Embryonic facial prominence (tissue), 1 donor: ENCODE measurements at regions not wholly inside any gene's neighbourhood (a gene's known extent, or its start where the extent isn't known, plus 50 kb on each side); places are given as distances from the start of the nearest gene placed in this dataset.
"Not testable (repeated sequence)": the region's sequence is repeated elsewhere in the genome, so short reads cannot be mapped to it uniquely, and the experiment has no call there.

Experiments used
- DNase-seq: peaks from one replicate; pipeline ENCODE4 v3.0.0-alpha.2; 2016; ENCODE audit errors: extremely low spot score

DNA sequence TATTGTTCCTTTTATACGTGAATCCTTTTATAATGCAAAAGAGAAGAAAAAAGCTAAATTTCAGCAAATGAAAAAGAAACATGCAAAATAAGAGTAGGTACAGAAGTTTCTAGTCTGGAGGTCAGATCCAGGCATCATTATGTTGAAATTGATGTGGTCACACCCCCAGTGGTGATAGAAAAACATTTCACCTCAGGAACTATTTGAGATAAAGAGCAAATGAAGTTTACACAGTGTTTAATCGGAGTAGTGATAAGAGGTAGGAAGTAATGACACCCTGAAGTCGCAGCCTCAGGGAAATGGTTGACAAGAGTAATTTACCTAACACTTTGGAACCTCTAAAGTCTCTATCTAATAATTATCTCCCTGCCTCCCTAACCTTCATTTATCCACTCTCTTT lies 536.0 kb upstream of the STEAP1 start:
- no peak for DNase-seq

DNA sequence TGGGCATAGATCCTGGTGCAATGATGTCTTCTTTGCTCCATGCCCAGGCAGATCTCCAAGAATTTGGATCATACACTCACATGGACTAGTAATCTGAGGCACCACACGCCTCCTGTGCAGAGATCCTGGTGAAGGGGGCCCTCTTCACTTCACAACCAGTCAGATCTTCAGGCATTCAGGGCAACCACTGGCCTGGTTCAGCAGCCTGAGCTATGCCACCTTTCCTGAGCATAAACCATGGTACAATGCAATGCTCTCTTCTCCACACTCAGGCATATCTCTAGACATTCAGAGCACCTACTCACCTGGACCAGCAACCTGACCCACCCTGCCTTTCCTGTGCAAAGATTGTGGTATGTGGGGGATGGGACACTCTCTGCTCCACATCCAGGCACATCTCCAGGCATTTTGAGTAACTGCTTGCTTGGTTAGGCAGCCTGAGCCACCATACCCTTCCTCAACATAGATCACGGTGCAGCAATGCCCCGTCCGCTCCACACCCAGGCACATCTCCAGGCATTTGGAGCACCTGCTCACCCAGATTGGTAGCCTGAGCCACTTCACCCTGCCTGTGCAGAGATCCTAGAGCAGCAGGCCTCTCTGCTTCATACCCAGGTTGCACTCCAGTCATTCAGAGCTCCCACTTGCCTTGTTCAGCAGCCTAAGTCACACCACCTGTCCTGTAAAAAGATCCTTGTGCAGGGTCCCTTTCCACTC lies 532.2 kb upstream of the STEAP1 start:
- DNase-seq = no peak

DNA sequence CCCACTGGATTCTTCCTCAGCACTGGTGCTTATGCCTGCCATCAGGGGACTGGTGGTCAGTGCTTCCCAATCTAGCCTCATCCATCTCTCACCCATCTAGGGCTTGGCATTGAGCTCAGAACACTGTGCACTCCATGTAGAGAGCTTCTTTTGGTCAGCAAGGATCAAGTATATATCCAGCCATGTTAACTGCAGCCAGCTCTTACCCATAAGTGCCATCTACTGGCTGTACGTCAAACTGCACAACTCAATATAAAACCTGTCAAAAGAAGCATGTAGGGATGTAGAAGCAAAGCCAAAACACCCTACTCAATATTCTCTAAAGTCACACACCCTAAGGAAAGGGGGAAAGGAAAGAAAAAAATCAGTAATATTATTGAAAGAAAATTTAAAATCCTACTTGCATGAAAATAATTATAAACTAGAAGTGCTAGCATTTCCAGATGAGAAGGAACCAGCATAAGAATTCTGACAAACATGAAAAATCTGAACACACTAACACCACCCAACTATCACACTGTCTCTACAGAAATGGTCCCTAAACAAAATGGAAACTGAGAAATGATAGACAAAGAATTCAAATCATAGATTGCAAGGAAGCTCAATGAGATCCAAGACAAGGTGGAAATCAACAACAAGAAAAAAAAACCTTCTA lies 531.1 kb upstream of the STEAP1 start:
- DNase-seq = peak; percentile 14

DNA sequence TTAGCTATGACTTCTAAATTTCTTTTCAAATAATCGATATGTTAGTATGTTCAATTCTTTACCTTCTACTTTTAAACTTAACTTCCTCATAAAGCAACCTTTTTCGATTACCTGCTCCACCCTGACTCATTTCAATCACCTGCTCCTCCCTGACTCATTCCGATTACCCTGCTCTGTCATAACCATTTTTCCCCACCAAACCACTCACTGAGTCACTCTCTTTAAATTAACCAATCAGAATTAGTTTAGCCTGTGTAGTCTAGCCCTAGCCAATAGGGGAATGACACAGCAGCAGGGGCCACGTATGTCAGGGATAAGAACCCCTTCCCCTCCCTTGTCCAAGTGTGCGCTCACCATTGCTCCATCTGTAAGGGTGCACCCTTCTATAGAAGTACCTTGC lies 530.1 kb upstream of the STEAP1 start:
- not testable (repeated sequence) for DNase-seq

DNA sequence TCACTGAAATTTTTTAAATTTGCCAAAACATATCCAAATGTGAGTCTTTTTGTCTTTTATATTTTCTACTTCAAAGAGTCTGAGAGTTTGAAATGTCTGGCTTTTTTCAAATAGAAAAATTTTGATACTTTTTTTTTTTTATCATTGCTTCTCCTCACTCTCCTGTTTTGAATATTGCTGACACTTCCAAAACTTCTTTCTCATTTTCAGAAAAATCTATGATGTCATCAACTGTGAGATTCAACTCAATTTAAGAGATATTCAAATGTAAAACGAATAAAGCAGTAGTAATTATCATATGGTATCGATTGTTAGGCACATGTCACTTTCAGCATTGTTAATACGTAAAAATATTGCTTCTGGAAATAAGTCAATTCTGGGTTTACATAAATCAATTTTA lies 505.8 kb upstream of the STEAP1 start:
- no peak for DNase-seq

DNA sequence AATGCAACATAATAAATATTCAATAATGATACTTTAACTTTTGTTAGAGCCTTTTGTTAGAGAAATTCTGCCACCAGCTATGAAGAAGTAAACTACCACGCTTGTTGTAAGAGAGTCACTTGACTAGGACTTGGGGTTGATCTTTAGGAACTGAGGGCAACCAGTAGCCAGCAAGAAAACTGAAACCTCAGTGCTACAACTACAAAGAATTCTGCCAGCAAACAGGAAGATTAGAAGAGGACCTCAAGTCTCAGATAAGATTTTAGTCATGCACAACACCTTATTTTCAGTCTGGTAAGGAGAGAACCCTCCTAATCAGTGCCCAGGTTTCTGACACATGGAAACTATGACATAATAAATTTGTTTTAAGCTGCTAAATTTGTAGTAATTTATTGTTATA lies 498.3 kb upstream of the STEAP1 start:
- no peak for DNase-seq

DNA sequence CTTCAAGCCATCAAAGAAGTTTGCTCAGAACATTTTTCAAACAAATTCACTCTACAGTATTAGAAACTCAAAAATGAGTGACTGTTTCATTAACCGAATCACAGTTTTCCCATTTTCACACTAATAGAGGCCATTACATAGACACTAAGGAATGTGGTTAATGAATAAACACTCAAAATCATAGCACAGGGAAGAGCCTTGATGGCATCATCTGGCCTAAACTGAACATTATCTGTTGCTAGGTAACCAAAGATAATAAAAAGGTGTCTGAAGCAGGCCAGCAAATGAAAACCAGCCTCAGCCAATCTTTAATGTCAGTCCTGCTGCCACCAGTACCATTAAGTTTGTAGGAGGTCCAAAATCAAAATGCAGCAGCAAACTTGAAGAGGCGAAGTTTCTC lies 492.4 kb upstream of the STEAP1 start:
- DNase-seq = no peak

DNA sequence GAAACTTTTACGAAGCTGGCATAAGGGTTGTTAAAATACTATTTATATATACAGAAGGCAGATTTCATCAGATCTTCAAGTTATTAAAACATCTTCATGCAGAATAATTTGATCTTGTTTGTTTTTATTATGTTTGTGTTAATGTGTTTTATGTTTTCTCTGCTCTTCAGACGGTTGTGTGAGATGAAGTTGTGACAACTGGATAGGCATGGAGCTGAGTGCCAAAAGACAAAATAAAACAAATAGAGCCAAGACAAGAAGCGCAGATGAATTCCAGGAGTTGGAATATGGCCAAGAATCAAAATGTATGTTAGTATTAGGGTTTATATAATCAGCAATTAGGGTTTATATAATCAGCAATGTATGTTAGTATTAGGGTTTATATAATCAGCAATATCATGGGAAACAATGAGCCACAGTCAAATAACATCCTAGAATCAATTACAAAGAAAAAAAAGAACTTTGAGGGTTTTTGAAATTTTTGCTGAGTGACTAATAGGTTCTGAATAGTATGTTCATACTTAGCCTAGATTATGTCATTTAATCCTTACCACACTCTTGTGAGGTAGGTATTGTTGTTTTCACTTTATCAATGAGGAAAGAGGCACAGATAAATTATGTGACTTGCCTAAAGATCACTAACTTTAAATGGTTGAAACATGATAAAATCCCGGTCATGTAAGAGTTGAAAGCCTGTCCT lies 488.0 kb upstream of the STEAP1 start:
- DNase-seq = no peak

DNA sequence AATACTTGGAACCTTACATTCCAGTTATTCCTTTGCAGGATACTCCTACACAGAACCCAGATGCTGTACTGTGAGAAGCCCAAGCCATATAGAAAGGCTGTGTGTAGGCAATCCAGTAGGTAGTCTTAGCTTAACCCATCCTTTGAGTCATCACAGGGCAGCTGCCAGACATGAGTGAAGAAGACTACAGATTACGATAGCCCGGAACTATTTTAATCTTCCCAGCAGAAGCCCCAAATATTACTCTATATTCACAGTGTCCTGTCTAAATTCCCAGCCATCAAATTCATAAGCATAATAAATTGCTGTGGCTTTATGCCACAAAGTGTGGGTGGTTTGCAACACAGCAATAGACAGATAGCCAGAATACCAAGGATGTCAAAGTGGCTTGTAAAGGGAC lies 474.1 kb upstream of the STEAP1 start:
- no peak for DNase-seq

DNA sequence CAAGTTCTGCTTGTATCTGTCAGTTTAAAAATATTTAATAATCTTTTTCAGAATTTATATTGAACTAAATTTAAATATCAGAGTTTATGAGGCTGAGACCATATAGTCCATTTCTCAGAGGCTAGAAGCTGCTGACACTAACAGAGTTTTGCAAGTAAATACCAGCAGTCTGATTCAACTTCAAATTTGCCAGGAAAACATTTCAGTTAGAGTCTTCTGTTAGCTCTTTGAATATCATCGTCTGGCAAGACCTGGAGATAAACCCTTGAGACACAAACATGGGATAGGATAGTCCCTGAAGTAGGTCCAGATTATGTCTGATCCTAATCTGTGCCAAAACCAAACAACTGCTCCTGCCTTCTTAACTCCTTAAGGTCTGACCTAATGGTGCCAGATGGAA lies 472.8 kb upstream of the STEAP1 start:
- no peak for DNase-seq

DNA sequence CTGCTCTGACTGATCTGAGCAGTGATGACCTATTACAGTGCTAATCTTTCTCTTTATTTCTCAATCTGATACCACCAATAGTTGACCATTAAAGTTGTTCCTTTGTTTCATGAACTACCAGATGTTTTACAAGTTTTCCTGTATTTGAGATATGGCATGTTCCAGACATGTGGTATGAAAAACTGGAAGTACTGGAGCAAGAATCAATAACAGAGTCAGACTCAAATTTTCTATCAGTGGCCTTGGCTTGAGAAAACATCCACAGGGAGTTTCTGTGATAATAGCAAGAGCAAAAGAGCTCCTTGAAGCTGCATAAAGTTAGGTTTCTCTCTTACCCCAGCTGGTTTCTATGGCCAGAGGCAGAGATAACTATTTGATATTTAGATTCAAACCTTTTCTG lies 469.0 kb upstream of the STEAP1 start:
- no peak for DNase-seq

DNA sequence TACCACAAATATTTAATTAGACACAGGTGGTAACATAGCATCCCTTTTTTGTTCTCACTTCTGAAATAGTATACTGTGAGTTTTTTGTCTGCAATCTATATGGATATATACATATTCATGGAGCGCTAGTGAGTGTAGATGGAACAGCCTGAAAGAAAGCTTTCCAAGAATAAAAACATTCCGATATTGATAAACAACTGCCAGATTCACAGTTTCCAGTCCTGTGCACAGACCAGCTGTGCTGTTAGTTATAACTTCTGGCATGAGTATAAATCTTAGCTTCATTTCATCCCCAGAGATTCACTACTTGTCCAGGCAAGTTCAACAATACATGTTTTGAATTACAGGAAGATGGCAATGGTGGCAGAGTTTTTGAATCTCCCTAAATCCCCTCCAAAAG lies 467.1 kb upstream of the STEAP1 start:
- no peak for DNase-seq

DNA sequence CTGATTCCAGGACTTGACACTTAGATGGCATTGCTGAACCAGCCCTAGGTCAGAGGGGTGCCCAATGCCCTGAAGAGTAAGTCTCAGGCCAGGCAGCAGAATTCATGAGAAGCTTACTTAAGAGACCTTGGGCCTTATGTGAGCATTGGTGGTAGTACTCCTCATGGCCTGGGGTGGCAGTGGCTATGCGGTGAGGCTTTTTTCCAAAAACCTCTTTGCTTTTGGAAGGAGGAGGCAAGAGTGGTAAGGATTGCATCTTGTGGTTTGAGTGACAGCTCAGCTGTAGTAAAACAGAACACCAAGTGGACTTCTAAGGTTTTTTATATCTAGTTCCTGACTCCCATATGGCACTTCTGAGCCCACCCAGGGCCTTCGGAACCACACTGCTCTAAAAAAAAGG lies 459.0 kb upstream of the STEAP1 start:
- no peak for DNase-seq

DNA sequence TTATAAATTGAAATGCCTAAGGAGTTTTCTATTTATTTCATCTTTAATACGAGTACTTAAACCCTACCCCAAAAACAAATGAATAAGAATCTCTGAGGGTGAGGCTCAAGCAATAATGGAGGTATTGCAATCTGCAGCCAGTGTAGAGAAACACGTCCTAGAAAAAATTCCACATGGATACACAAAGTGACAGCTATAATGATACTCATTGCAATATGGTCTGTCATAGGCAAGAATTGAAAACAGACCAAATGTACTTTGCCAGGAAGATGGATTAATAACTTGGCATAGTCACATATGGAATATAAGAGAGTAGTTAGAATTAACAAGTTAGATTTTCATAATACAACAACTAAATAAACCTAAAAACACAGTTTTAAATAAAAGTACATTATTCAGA lies 440.1 kb upstream of the STEAP1 start:
- no peak for DNase-seq

DNA sequence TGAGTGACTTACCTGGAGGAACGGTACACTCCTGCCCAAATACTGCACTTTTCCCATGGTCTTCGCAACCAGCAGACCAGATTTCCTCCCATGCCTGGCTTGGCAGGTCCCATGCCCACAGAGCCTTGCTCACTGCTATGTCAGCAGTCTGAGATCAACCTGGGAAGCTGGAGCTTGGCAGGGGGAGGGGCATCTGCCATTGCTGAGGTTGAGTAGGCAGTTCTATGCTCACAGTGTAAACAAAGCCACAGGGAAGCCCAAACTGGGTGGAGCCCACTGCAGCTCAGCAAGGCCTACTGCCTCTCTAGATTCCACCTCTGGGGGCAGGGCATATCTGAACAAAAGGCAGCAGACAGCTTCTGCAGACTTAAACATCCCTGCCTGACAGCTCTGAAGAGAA lies 435.3 kb upstream of the STEAP1 start:
- DNase-seq = not testable (repeated sequence)

DNA sequence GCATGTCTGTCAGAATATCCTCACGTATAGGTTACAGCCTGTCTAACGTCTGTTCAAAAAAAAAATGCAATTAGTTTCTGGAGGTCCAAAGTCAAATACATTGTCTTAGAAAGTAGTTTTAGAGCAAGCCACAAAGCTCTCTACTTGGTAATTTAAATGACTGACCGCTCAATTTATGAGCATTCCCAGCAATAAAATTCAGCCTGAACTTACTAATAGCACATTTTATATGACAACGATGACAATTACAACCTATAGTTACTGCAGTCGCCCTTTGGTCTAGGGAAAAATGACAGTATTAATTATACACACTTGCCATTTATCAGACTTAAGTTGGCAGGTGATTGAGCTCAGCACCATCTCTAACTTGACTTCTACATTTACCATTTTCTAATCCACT lies 425.8 kb upstream of the STEAP1 start:
- DNase-seq = no peak

DNA sequence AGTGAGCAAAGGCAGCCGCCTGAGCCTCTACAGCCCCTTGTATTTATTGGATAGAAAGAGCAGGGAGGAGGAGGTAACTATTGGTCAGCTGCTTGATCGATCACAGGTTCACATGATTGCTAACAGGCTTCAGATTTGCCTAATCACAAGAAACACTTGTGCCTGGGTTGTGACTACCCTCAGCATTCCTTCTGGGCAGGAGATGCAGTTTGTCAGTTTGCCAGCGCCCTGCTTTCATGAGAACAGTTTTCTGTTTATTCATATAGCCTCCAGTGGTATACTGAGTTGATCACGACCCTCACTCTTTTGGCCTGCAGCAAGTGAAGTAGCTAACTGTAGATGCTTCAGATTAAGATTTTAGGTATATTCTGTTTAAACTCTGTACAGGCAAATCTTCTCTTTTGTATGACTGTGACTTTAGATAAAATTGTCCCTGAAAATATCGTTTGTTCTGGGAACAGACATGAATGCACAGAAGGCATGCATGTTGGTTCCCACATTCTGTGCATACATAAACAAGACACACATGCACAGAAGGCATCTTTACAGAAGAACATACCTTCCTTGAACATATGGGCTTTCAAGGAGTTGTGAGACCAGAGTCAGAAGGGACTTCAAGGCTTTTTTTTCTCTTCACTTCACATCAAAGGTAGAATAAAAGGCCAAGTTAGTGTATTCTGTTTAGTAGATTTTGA lies 422.4 kb upstream of the STEAP1 start:
- no peak for DNase-seq

DNA sequence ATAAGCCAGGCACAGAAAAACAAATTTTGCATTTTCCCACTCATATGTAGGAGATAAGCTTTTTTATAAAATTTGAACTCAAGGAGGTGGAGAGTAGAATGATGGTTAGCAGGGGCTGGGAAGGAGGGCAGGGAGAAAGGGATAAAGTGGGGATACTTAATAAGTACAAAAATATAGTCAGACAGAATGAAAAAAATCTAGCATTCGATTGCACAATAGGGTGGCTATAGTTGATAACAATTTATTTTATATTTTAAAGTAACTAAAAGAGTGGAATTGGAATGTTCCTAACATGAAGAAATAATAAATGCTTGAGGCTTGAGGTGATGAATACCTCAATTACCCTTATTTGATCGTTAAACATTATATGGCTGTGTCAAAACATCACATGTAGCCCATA lies 415.7 kb upstream of the STEAP1 start:
- no peak for DNase-seq

DNA sequence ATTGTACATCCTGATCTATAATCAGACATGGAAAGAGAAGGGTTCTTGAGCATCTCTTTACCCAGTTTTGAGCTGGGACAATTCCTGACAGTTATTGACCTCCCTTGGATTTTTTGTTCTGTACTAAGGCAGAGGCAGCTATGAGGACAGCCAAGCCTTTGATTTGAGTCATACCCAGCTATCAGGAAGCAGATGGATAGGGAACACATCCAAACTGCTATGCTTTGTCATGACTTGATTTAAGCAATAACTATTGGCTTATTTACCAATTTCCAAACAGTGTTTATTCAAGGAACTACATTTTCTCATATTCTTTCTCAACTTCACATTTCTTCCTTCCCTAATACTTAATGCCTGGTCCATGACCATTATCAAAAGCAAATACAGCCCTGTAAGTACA lies 396.4 kb upstream of the STEAP1 start:
- no peak for DNase-seq

DNA sequence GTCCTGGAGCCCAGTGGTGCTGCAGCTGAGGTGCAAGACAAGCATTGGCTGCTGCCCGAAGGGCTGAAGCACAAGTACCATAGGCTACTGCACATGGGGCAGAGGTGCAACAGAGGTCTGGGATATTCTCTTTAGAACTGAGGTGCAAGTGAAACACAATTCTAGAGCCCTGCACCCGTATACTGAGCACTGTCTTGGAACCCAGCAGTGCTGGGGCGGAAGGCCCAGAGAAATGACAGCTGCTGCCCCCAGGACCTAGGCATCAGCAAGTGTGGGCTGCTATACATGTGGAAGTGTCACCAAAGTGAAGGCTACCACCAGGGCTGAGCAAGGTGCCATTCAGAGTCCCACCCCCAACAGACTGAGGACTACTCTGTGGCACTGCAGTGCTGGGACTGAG lies 393.6 kb upstream of the STEAP1 start:
- DNase-seq = no peak

DNA sequence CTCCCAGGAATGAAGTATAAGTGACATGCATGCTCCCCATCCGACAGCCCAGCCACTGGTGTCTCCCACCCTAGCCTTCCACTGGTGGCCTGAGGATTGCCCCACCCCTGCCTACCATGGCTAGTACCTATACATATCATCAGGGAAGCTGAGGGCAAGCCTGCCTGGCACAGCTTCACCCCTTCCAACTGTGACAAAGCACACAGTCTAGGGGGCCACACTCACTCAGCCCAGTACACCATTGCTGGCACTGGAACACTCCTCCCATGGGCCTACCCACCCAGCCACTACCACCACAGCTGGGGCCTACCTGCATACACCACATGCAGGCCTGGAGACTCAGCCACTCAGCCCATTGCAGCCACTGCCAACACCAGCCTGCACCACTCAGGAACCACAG lies 393.1 kb upstream of the STEAP1 start:
- no peak for DNase-seq

DNA sequence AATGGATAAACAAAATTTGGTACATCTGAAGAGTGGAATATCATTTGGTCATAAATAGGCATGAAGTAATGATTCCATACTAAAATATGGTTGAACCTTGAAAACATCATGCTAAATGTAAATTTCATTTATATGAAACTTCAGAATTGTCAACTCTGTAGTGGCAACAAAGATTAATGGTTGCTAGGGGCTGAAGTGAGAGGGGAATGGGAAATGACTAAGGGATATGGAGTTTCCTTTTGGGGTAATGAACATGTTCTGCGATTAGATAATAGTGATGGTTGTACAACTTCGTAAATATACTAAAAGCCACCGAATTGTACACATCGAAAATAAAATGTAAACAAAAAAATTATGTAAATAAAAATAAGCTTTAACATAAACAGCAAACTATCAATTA lies 384.1 kb upstream of the STEAP1 start:
- DNase-seq = no peak
